PC-3 (cell line): ENCODE measurements at regions not wholly inside any gene's neighbourhood (a gene's known extent, or its start where the extent isn't known, plus 50 kb on each side); places are given as distances from the start of the nearest gene placed in this dataset.

Experiments used
- ATAC-seq: fragments of 200-7000 bp; cut with Tn5 transposase; 2 replicates; pipeline ENCODE4 v1.9.1; 2020; ENCODE audit warnings: mild to moderate bottlenecking, moderate library complexity
- BruUV-seq: library from RNA; stranded (reverse); fragments of 400-500 nt; replicated peaks from 2 replicates; lab custom pipeline; 2021; lab: Mats Ljungman, UMichigan
- CTCF ChIA-PET: fragments of 300-600 bp; sonication (Branson Sonifier 250); formaldehyde crosslinking; loops from one replicate; lab custom pipeline; 2022; ENCODE audit warnings: antibody characterized with exemption; lab: Charles Lee
- POLR2A ChIA-PET: fragments of 300-600 bp; sonication (Branson Sonifier 250); formaldehyde crosslinking; loops from one replicate; lab custom pipeline; 2022; ENCODE audit warnings: antibody characterized with exemption; ENCODE audit not compliant: unreplicated experiment; lab: Charles Lee
- DNase-seq: peaks from one replicate; pipeline ENCODE4 v3.0.0-alpha.2; 2015
- H2AFZ ChIP-seq: fragments of 300-600 bp; sonication (generic); 2 replicates; pipeline ENCODE4 v1.6.0; 2016; ENCODE audit warnings: antibody characterized with exemption, low read length
- H3F3A ChIP-seq: fragments of 300-600 bp; sonication (generic); one replicate; pipeline ENCODE4 v1.6.0; 2017; ENCODE audit warnings: antibody characterized with exemption, low read length, control low read depth, mild to moderate bottlenecking; ENCODE audit not compliant: unreplicated experiment
- H3K27ac ChIP-seq: fragments of 300-600 bp; sonication (generic); 2 replicates; pipeline ENCODE4 v1.5.1; 2016; ENCODE audit warnings: mild to moderate bottlenecking, low read length
- H3K27me3 ChIP-seq: fragments of 300-600 bp; sonication (generic); 2 replicates; pipeline ENCODE4 v1.6.1; 2016; ENCODE audit warnings: low read length, mixed read lengths
- H3K36me3 ChIP-seq: fragments of 300-600 bp; sonication (generic); 2 replicates; pipeline ENCODE4 v1.6.1; 2016; ENCODE audit warnings: low read depth, mixed run types, low read length, mixed read lengths
- H3K4me1 ChIP-seq: fragments of 300-600 bp; sonication (generic); 2 replicates; pipeline ENCODE4 v1.5.1; 2016; ENCODE audit warnings: low read length; ENCODE audit not compliant: insufficient read depth
- H3K4me2 ChIP-seq: fragments of 300-600 bp; sonication (generic); 2 replicates; pipeline ENCODE4 v1.6.0; 2016; ENCODE audit warnings: low read length
- H3K4me3 ChIP-seq: fragments of 300-600 bp; sonication (generic); 2 replicates; pipeline ENCODE4 v1.5.1; 2016; ENCODE audit warnings: mild to moderate bottlenecking, low read length, mixed read lengths
- H3K79me2 ChIP-seq: fragments of 300-600 bp; sonication (generic); 2 replicates; pipeline ENCODE4 v1.6.1; 2017; ENCODE audit warnings: low read length, mixed read lengths
- H3K9ac ChIP-seq: fragments of 300-600 bp; sonication (generic); 2 replicates; pipeline ENCODE4 v1.6.0; 2016; ENCODE audit warnings: mild to moderate bottlenecking, low read length
- H3K9me2 ChIP-seq: fragments of 300-600 bp; sonication (generic); replicated peaks from 2 replicates; pipeline ENCODE4 v1.6.1; 2016; ENCODE audit warnings: mixed run types, low read length, mixed read lengths
- H3K9me3 ChIP-seq: fragments of 300-600 bp; sonication (generic); 2 replicates; pipeline ENCODE4 v1.6.1; 2016; ENCODE audit warnings: low read length, mixed read lengths
- H4K20me1 ChIP-seq: fragments of 300-600 bp; sonication (generic); 2 replicates; pipeline ENCODE4 v1.6.1; 2016; ENCODE audit warnings: low read length, mixed read lengths
- CTCF ChIP-seq: fragments of 300-600 bp; sonication (generic); conservative IDR thresholded peaks from 2 replicates; pipeline ENCODE4 v1.5.1; 2017; ENCODE audit warnings: antibody characterized with exemption, low read depth, mild to moderate bottlenecking, low read length
- EZH2 ChIP-seq: fragments of 300-600 bp; sonication (generic); IDR thresholded peaks from one replicate; pipeline ENCODE4 v1.6.1; 2017; ENCODE audit warnings: antibody characterized with exemption, mild to moderate bottlenecking, low read length; ENCODE audit not compliant: unreplicated experiment
- EZH2phosphoT487 ChIP-seq: fragments of 300-600 bp; sonication (generic); IDR thresholded peaks from 2 replicates; pipeline ENCODE4 v1.6.1; 2018; ENCODE audit warnings: mild to moderate bottlenecking, antibody characterized with exemption, low read length, borderline replicate concordance
- intact Hi-C: fragments of 100-400 bp; cut with micrococcal nuclease; formaldehyde crosslinking; loops from 2 replicates; pipeline ENCODE4 v1.9.0; 2023

- H3K27me3 ChIP-seq = no peaks in the 10 kb centered on the region
- H3K4me2 ChIP-seq = no peak overlapping the region
- intact Hi-C loops = loop anchor here (5.0 kb wide), 1 partner anchor 33 kb away; no protein-coding TSS in a partner anchor
- no peak overlapping the region for H2AFZ ChIP-seq
- 0 out of 2 replicates have a peak, but pooled peaks cover 1% of the 10 kb centered on the region for H3K36me3 ChIP-seq
- TF ChIP-seq EZH2phosphoT487 = no peak
- no peak for TF ChIP-seq EZH2
- TF ChIP-seq CTCF = no peak
- H3K4me3 ChIP-seq = no peak overlapping the region
- no peak for ATAC-seq
- ChIA-PET POLR2A (no interaction called here), CTCF (no interaction called here)
- no TSS peak for BruUV-seq
- H3K9me3 ChIP-seq = no peaks in the 10 kb centered on the region
- H3K79me2 ChIP-seq = peaks cover 30% of the 10 kb centered on the region; the same call in 1 of the 2 replicates
- no peak for DNase-seq
- no peak overlapping the region for H3K27ac ChIP-seq
- no peak overlapping the region for H3K9ac ChIP-seq
- no peaks in the 10 kb centered on the region for H3K9me2 ChIP-seq
- peaks cover 5% of the 10 kb centered on the region for H3F3A ChIP-seq
- peaks cover 20% of the 10 kb centered on the region for H3K4me1 ChIP-seq
- H4K20me1 ChIP-seq = 0 out of 2 replicates have a peak, but pooled peaks cover 6% of the 10 kb centered on the region
Measured at GRCh38 chr7:131074585-131074984, 253.1 kb upstream of the MKLN1 start.

GRCh38 chr7:131075406-131075805, 252.3 kb upstream of the MKLN1 start:
- Histone ChIP-seq H3K36me3 (0 out of 2 replicates have a peak, but pooled peaks cover 5% of the 10 kb centered on the region), H3K4me2 (no peak overlapping the region)
- POLR2A ChIA-PET = interaction anchor here (0.7 kb wide), 1 partner anchor 189 kb away, joined by 4 read pairs; no protein-coding TSS in a partner anchor

More at GRCh38 chr7:131075406-131075805, 252.3 kb upstream of the MKLN1 start:
- H3K9me3 ChIP-seq = no peaks in the 10 kb centered on the region
- TF ChIP-seq CTCF (no peak), EZH2phosphoT487 (no peak), EZH2 (no peak)
- CTCF ChIA-PET = interaction anchor here (0.5 kb wide), 1 partner anchor 137 kb away, joined by 4 read pairs; no protein-coding TSS in a partner anchor
- H3K4me3 ChIP-seq = no peak overlapping the region
- no peaks in the 10 kb centered on the region for H3K9me2 ChIP-seq
- intact Hi-C loops = no loop called here
- H3K27me3 ChIP-seq = no peaks in the 10 kb centered on the region
- H3F3A ChIP-seq = peaks cover 5% of the 10 kb centered on the region
- ATAC-seq = no peak
- H4K20me1 ChIP-seq = 0 out of 2 replicates have a peak, but pooled peaks cover 6% of the 10 kb centered on the region
- no peak for DNase-seq
- H3K79me2 ChIP-seq = peaks cover 31% of the 10 kb centered on the region
- H3K9ac ChIP-seq = no peak overlapping the region
- H3K4me1 ChIP-seq = peaks cover 20% of the 10 kb centered on the region
- H3K27ac ChIP-seq = no peak overlapping the region
- H2AFZ ChIP-seq = no peak overlapping the region
- BruUV-seq = no TSS peak
